OCI-LY7 (cell line): ENCODE measurements at regions not wholly inside any gene's neighbourhood (a gene's known extent, or its start where the extent isn't known, plus 50 kb on each side); places are given as distances from the start of the nearest gene placed in this dataset.

Experiments
- CTCF ChIP-seq: fragments of 200-600 bp; sonication (generic); conservative IDR thresholded peaks from 2 replicates; pipeline ENCODE4 v1.5.1; 2014; ENCODE audit warnings: mild to moderate bottlenecking, antibody characterized with exemption, low read length, moderate library complexity, mixed read lengths
- EZH2phosphoT487 ChIP-seq: fragments of 200-600 bp; sonication (generic); IDR thresholded peaks from 2 replicates; pipeline ENCODE4 v1.6.1; 2018; ENCODE audit warnings: low read depth, borderline replicate concordance, mild to moderate bottlenecking, mixed run types, antibody characterized with exemption, low read length, moderate library complexity, mixed read lengths

GRCh38 chr18:30254331-30254730 lies 788.2 kb downstream of the DSC3 start:
- TF ChIP-seq CTCF (no peak), EZH2phosphoT487 (no peak)
